Effector memory CD4-positive, alpha-beta T cell (primary cell): ENCODE measurements at regions not wholly inside any gene's neighbourhood (a gene's known extent, or its start where the extent isn't known, plus 50 kb on each side); places are given as distances from the start of the nearest gene placed in this dataset.
"Not testable (repeated sequence)": the region's sequence is repeated elsewhere in the genome, so short reads cannot be mapped to it uniquely, and the experiment has no call there.

Experiments used
- DNase-seq, 3 donors: peaks; one replicate each; pipeline ENCODE4 v3.0.0-alpha.2; 2020
- H3K27ac ChIP-seq: 2 replicates; pipeline ENCODE4 v1.7.0; 2013; ENCODE audit warnings: mild to moderate bottlenecking, low read length, moderate library complexity; ENCODE audit not compliant: insufficient read depth, poor library complexity, severe bottlenecking
- H3K27me3 ChIP-seq: replicated peaks from 2 replicates; pipeline ENCODE4 v1.7.0; 2013; ENCODE audit warnings: mild to moderate bottlenecking, low read length; ENCODE audit not compliant: insufficient read depth, control insufficient read depth, poor library complexity, severe bottlenecking
- H3K36me3 ChIP-seq: 2 replicates; pipeline ENCODE4 v1.7.0; 2013; ENCODE audit warnings: mild to moderate bottlenecking, low read length, moderate library complexity; ENCODE audit not compliant: control insufficient read depth, insufficient read depth
- H3K4me1 ChIP-seq: 2 replicates; pipeline ENCODE4 v1.7.0; 2013; ENCODE audit warnings: low read length, mild to moderate bottlenecking; ENCODE audit not compliant: control insufficient read depth, insufficient read depth, poor library complexity, severe bottlenecking
- H3K4me3 ChIP-seq: 2 replicates; pipeline ENCODE4 v1.7.0; 2013; ENCODE audit warnings: low read length, low read depth, mild to moderate bottlenecking; ENCODE audit not compliant: insufficient read depth, poor library complexity, severe bottlenecking
- H3K9me3 ChIP-seq: 2 replicates; pipeline ENCODE4 v1.7.0; 2013; ENCODE audit warnings: mild to moderate bottlenecking, low read length, moderate library complexity; ENCODE audit not compliant: control insufficient read depth

GRCh38 chr5:21398511-21398910, 1410.5 kb upstream of the CDH18 start:
- no peaks in the 10 kb centered on the region for H3K9me3 ChIP-seq
- H3K27ac ChIP-seq, result no peak overlapping the region
- H3K27me3 ChIP-seq, result no peaks in the 10 kb centered on the region
- H3K4me1 ChIP-seq, result no peaks in the 10 kb centered on the region
- no peak overlapping the region for H3K4me3 ChIP-seq
- no peaks in the 10 kb centered on the region for H3K36me3 ChIP-seq
- no peak for DNase-seq

- Histone ChIP-seq H3K9me3 (no peaks in the 10 kb centered on the region), H3K27me3 (no peaks in the 10 kb centered on the region), H3K27ac (no peak overlapping the region), H3K4me1 (no peaks in the 10 kb centered on the region), H3K4me3 (no peak overlapping the region), H3K36me3 (no peaks in the 10 kb centered on the region)
- DNase-seq, result no peak
Observed at GRCh38 chr5:21397693-21398092, 1409.7 kb upstream of the CDH18 start.

GRCh38 chr5:21391506-21391905, 1403.5 kb upstream of the CDH18 start:
- H3K4me1 ChIP-seq, result no peaks in the 10 kb centered on the region
- H3K36me3 ChIP-seq, result no peaks in the 10 kb centered on the region
- no peak overlapping the region for H3K27ac ChIP-seq
- H3K4me3 ChIP-seq, result no peak overlapping the region
- no peaks in the 10 kb centered on the region for H3K27me3 ChIP-seq
- H3K9me3 ChIP-seq, result no peaks in the 10 kb centered on the region
- no peak for DNase-seq

GRCh38 chr5:21360754-21361153, 1372.8 kb upstream of the CDH18 start:
- not testable (repeated sequence) for DNase-seq, H3K4me3 ChIP-seq, H3K27ac ChIP-seq, H3K9me3 ChIP-seq, H3K4me1 ChIP-seq, H3K36me3 ChIP-seq, H3K27me3 ChIP-seq

GRCh38 chr5:21341948-21342261, 1353.9 kb upstream of the CDH18 start:
- H3K4me1 ChIP-seq, H3K9me3 ChIP-seq, H3K4me3 ChIP-seq, H3K27me3 ChIP-seq, H3K36me3 ChIP-seq, H3K27ac ChIP-seq, DNase-seq: not testable (repeated sequence)

- not testable (repeated sequence) for H3K27me3 ChIP-seq, H3K27ac ChIP-seq, H3K9me3 ChIP-seq, H3K4me3 ChIP-seq, H3K36me3 ChIP-seq, H3K4me1 ChIP-seq, DNase-seq
Observed at GRCh38 chr5:21341203-21341947, 1353.4 kb upstream of the CDH18 start.

- H3K27ac ChIP-seq, H3K4me1 ChIP-seq, H3K4me3 ChIP-seq, H3K36me3 ChIP-seq, DNase-seq, H3K27me3 ChIP-seq, H3K9me3 ChIP-seq: not testable (repeated sequence)
Observed at GRCh38 chr5:21340233-21340632, 1352.2 kb upstream of the CDH18 start.

- DNase-seq, H3K4me3 ChIP-seq, H3K27me3 ChIP-seq, H3K4me1 ChIP-seq, H3K9me3 ChIP-seq, H3K36me3 ChIP-seq, H3K27ac ChIP-seq: not testable (repeated sequence)
Observed at GRCh38 chr5:21336478-21336877, 1348.5 kb upstream of the CDH18 start.

GRCh38 chr5:21315376-21315775, 1327.4 kb upstream of the CDH18 start:
- not testable (repeated sequence) for H3K9me3 ChIP-seq, H3K4me1 ChIP-seq, H3K27me3 ChIP-seq, H3K36me3 ChIP-seq, H3K4me3 ChIP-seq, H3K27ac ChIP-seq, DNase-seq

- not testable (repeated sequence) for H3K4me3 ChIP-seq, DNase-seq, H3K9me3 ChIP-seq, H3K36me3 ChIP-seq, H3K4me1 ChIP-seq, H3K27me3 ChIP-seq, H3K27ac ChIP-seq
Observed at GRCh38 chr5:21301205-21301604, 1313.2 kb upstream of the CDH18 start.
